Retinal pigment epithelial cell (primary cell): ENCODE measurements at regions not wholly inside any gene's neighbourhood (a gene's known extent, or its start where the extent isn't known, plus 50 kb on each side); places are given as distances from the start of the nearest gene placed in this dataset.

Experiments used
- DNase-seq: peaks from one replicate; pipeline ENCODE4 v3.0.0-alpha.2; 2010; ENCODE audit warnings: low read depth
- H3K4me3 ChIP-seq: 2 replicates; pipeline ENCODE4 v1.5.1; 2011; ENCODE audit warnings: mild to moderate bottlenecking, low read length, control low read depth, moderate library complexity
- CTCF ChIP-seq: conservative IDR thresholded peaks from 2 replicates; pipeline ENCODE4 v1.5.1; 2011; ENCODE audit warnings: low read depth, low read length, control low read depth, inconsistent platforms

GRCh38 chr10:10403762-10404161, 613.9 kb upstream of the CELF2 start:
- no peak for DNase-seq
- no peak overlapping the region for H3K4me3 ChIP-seq
- TF ChIP-seq CTCF, result no peak

- no peak for TF ChIP-seq CTCF
- H3K4me3 ChIP-seq, result no peak overlapping the region
- DNase-seq, result no peak
Measured at GRCh38 chr10:10417671-10418070, 600.0 kb upstream of the CELF2 start.

GRCh38 chr10:10418387-10418786, 599.3 kb upstream of the CELF2 start:
- no peak overlapping the region for H3K4me3 ChIP-seq
- no peak for DNase-seq
- no peak for TF ChIP-seq CTCF

GRCh38 chr10:10421071-10421470, 596.6 kb upstream of the CELF2 start:
- TF ChIP-seq CTCF, result no peak
- DNase-seq, result no peak
- H3K4me3 ChIP-seq, result no peak overlapping the region

- DNase-seq, result no peak
- H3K4me3 ChIP-seq, result peak overlapping the region; percentile 5
- no peak for TF ChIP-seq CTCF
Measured at GRCh38 chr10:10431422-10432066, 586.1 kb upstream of the CELF2 start.

GRCh38 chr10:10432296-10433035, 585.2 kb upstream of the CELF2 start:
- no peak for TF ChIP-seq CTCF
- H3K4me3 ChIP-seq, result peak overlapping the region; percentile 5
- peak; percentile 55 for DNase-seq

GRCh38 chr10:10434312-10434711, 583.4 kb upstream of the CELF2 start:
- no peak for TF ChIP-seq CTCF
- no peak for DNase-seq
- H3K4me3 ChIP-seq, result no peak overlapping the region
